Right lobe of liver (tissue), 6 donors: ENCODE measurements at regions not wholly inside any gene's neighbourhood (a gene's known extent, or its start where the extent isn't known, plus 50 kb on each side); places are given as distances from the start of the nearest gene placed in this dataset.

Experiments used
- ATAC-seq, 4 donors: fragments of 200-7000 bp; cut with Tn5 transposase; one replicate each; pipeline ENCODE4 v1.9.1; 2020; ENCODE audit warnings: mild to moderate bottlenecking in 4 of 4, moderate library complexity in 4 of 4
- DNase-seq, 3 donors: peaks; one replicate each; pipeline ENCODE4 v3.0.0-alpha.2; 2020
- H3K27ac ChIP-seq, 3 donors: fragments of 200-600 bp; one replicate each; pipeline ENCODE4 v1.8.0; 2022
- H3K27me3 ChIP-seq, 2 donors: fragments of 200-600 bp; one replicate each; pipeline ENCODE4 v1.8.0; 2022
- H3K36me3 ChIP-seq, 4 donors: fragments of 200-600 bp; sonication (generic) in 1 of 4; one replicate each; pipeline versions ENCODE4 v1.5.1 to v1.8.0; 2017 to 2022; ENCODE audit warnings: control low read depth in 1 of 4
- H3K4me1 ChIP-seq, 4 donors: fragments of 200-600 bp; sonication (generic) in 1 of 4; one replicate each; pipeline versions ENCODE4 v1.5.1 to v1.8.0; 2017 to 2022; ENCODE audit warnings: control low read depth in 1 of 4
- H3K4me3 ChIP-seq, 3 donors: fragments of 200-600 bp; one replicate each; pipeline ENCODE4 v1.8.0; 2022
- H3K9me3 ChIP-seq, 4 donors: fragments of 200-600 bp; sonication (generic) in 1 of 4; one replicate each; pipeline versions ENCODE4 v1.5.1 to v1.8.0; 2017 to 2022; ENCODE audit warnings: control low read depth in 1 of 4
- CTCF ChIP-seq, 4 donors: fragments of 200-600 bp in 3 of 4; fragments of 450-650 bp in 1 of 4; IDR thresholded peaks; one replicate each; pipeline versions ENCODE4 v1.5.1 to v1.8.0; 2016 to 2022; ENCODE audit warnings: antibody characterized with exemption in 4 of 4, mild to moderate bottlenecking in 2 of 4
- POLR2A ChIP-seq: fragments of 450-650 bp; IDR thresholded peaks from one replicate; pipeline ENCODE4 v1.6.1; 2017; ENCODE audit warnings: antibody characterized with exemption, mild to moderate bottlenecking
- WGBS: methylation state at CpG from one replicate; pipeline ENCODE4 v1.1.6; 2018; ENCODE audit warnings: low coverage, low lambda C conversion rate; ENCODE audit not compliant: insufficient coverage; ENCODE audit errors: missing lambda C conversion rate; 5-methylcytosine and 5-hydroxymethylcytosine counted together
- intact Hi-C, 2 donors: fragments of 100-400 bp; cut with DNase I; formaldehyde crosslinking; loops; one replicate each; pipeline versions ENCODE4 v1.11.2 to v1.14.1; 2022
- donor health status: DM: no; HTN: yes; CAD: no.
- donor health status: DM: no; HTN: no; CAD: no.
- donor health status: DM: no; HTN: no; CAD: no.
- donor health status: DM: no; HTN: yes; CAD: no.
- donor health status: DM: no; HTN: yes; CAD: no.

GRCh38 chr9:99561961-99562565 lies 259.6 kb upstream of the NR4A3 start:
- Histone ChIP-seq H3K36me3 (no peaks in the 10 kb centered on the region), H3K27ac (no peak overlapping the region), H3K27me3 (no peaks in the 10 kb centered on the region), H3K4me1 (no peaks in the 10 kb centered on the region), H3K4me3 (no peak overlapping the region), H3K9me3 (no peaks in the 10 kb centered on the region)
- DNase-seq = no peak
- WGBS = 60% methylated on average over 2 of the region's 2 CpGs
- intact Hi-C loops = no loop called here
- no peak for ATAC-seq
- TF ChIP-seq POLR2A = no peak
- no peak for TF ChIP-seq CTCF (IDR thresholded peaks at IDR 0.05)

GRCh38 chr9:99563364-99563763 lies 258.3 kb upstream of the NR4A3 start:
- intact Hi-C loops = no loop called here
- no peak for ATAC-seq
- Histone ChIP-seq H3K9me3 (no peaks in the 10 kb centered on the region), H3K4me3 (no peak overlapping the region), H3K36me3 (no peaks in the 10 kb centered on the region), H3K27ac (no peak overlapping the region), H3K27me3 (no peaks in the 10 kb centered on the region), H3K4me1 (no peaks in the 10 kb centered on the region)
- DNase-seq = no peak
- TF ChIP-seq CTCF (IDR thresholded peaks at IDR 0.05) = no peak
- TF ChIP-seq POLR2A = no peak
- WGBS = 72% methylated on average over 6 of the region's 6 CpGs

- ATAC-seq (no peak), DNase-seq (no peak)
- Histone ChIP-seq H3K4me1 (no peaks in the 10 kb centered on the region), H3K36me3 (no peaks in the 10 kb centered on the region), H3K4me3 (no peak overlapping the region), H3K27me3 (no peaks in the 10 kb centered on the region), H3K27ac (no peak overlapping the region), H3K9me3 (no peaks in the 10 kb centered on the region)
- intact Hi-C loops = no loop called here
- TF ChIP-seq CTCF (IDR thresholded peaks at IDR 0.05) = no peak
- no peak for TF ChIP-seq POLR2A
- WGBS = 70% methylated on average over 8 of the region's 8 CpGs
These were observed 256.5 kb upstream of the NR4A3 start for GRCh38 chr9:99565203-99565602.

GRCh38 chr9:99567436-99567835 lies 254.2 kb upstream of the NR4A3 start:
- H3K36me3 ChIP-seq = no peaks in the 10 kb centered on the region
- DNase-seq = no peak

More at GRCh38 chr9:99567436-99567835, 254.2 kb upstream of the NR4A3 start:
- ATAC-seq = no peak
- H3K27ac ChIP-seq = no peak overlapping the region
- no peaks in the 10 kb centered on the region for H3K9me3 ChIP-seq
- no peaks in the 10 kb centered on the region for H3K27me3 ChIP-seq
- TF ChIP-seq CTCF (IDR thresholded peaks at IDR 0.05) = no peak
- TF ChIP-seq POLR2A = no peak
- 39% methylated on average over 2 of the region's 2 CpGs for WGBS
- intact Hi-C loops = no loop called here
- H3K4me3 ChIP-seq = no peak overlapping the region
- no peaks in the 10 kb centered on the region for H3K4me1 ChIP-seq
